ENCODE measurements at regions not wholly inside any gene's neighbourhood (a gene's known extent, or its start where the extent isn't known, plus 50 kb on each side); places are given as distances from the start of the nearest gene placed in this dataset.

DNA sequence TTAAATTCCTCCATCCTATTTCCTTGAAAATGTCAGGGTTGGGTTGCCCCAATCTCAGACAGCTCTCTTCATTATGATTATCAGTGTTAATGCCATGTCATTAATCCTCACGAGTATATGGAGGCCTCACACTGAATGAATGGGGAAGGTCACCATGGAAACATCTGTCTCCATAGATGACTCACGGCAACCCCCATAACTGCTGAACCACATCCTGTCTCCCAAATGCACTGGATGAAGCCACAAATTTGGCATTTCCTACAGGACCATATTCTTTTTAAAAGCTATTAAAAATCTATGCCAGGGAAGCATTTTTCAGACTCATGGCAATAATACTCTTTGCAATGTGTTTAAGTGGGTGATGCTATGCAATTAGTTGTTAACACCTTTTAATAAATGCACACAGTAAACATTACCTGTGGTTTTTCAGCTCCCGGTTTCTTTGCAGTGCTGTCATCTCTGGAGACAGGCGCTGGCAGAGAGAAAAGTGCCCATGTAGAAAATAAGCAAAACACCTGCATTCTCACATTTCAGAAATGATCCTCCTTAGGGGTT is 80.1 kb upstream of the PTPRK start:
- no peak for DNase-seq

DNA sequence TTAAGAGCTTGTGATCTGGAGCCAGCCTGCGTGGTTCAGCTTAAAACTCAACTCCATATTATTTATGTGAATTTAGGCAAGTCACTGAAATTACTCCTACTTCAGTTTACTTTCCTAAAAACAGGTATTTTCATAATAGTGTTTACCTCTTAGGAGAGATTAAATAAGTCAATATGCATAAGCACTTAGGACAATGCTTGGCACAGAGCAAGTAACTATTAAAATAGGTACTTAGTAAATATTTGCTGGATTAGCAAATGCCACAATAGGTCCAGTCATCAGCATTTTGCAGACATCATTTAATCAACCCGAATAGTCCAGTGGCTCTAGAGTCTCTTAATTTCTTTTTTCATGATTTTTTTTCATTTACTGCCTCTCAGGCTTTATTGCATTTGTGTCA is 78.6 kb upstream of the PTPRK start:
- Mint-ChIP-seq H3K4me3 (ENCODE audit: unreplicated experiment) (no peak overlapping the region), H3K36me3 (ENCODE audit: unreplicated experiment) (no peaks in the 10 kb centered on the region), H3K9me3 (ENCODE audit: unreplicated experiment) (no peaks in the 10 kb centered on the region), H3K27ac (ENCODE audit: unreplicated experiment) (no peak overlapping the region), H3K27me3 (ENCODE audit: unreplicated experiment) (peaks cover 2% of the 10 kb centered on the region), H3K4me1 (ENCODE audit: low read depth, unreplicated experiment) (peaks cover 11% of the 10 kb centered on the region)
- TF ChIP-seq, protein P1, sequence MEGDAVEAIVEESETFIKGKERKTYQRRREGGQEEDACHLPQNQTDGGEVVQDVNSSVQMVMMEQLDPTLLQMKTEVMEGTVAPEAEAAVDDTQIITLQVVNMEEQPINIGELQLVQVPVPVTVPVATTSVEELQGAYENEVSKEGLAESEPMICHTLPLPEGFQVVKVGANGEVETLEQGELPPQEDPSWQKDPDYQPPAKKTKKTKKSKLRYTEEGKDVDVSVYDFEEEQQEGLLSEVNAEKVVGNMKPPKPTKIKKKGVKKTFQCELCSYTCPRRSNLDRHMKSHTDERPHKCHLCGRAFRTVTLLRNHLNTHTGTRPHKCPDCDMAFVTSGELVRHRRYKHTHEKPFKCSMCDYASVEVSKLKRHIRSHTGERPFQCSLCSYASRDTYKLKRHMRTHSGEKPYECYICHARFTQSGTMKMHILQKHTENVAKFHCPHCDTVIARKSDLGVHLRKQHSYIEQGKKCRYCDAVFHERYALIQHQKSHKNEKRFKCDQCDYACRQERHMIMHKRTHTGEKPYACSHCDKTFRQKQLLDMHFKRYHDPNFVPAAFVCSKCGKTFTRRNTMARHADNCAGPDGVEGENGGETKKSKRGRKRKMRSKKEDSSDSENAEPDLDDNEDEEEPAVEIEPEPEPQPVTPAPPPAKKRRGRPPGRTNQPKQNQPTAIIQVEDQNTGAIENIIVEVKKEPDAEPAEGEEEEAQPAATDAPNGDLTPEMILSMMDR (IDR thresholded peaks at IDR 0.05; ENCODE audit: partially characterized antibody, unreplicated experiment): no peak
- no peak for DNase-seq

More for the DNA sequence above, 80.1 kb upstream of the PTPRK start:
- TF ChIP-seq, protein P1 (IDR thresholded peaks at IDR 0.05; ENCODE audit: partially characterized antibody, unreplicated experiment): no peak
- H3K27ac Mint-ChIP-seq (ENCODE audit: unreplicated experiment): peak overlapping the region; percentile 7
- no peaks in the 10 kb centered on the region for H3K9me3 Mint-ChIP-seq (ENCODE audit: unreplicated experiment)
- H3K4me3 Mint-ChIP-seq (ENCODE audit: unreplicated experiment): peak overlapping the region; percentile 8
- H3K27me3 Mint-ChIP-seq (ENCODE audit: unreplicated experiment): peaks cover 2% of the 10 kb centered on the region
- H3K4me1 Mint-ChIP-seq (ENCODE audit: low read depth, unreplicated experiment): peaks cover 11% of the 10 kb centered on the region
- H3K36me3 Mint-ChIP-seq (ENCODE audit: unreplicated experiment): no peaks in the 10 kb centered on the region

DNA sequence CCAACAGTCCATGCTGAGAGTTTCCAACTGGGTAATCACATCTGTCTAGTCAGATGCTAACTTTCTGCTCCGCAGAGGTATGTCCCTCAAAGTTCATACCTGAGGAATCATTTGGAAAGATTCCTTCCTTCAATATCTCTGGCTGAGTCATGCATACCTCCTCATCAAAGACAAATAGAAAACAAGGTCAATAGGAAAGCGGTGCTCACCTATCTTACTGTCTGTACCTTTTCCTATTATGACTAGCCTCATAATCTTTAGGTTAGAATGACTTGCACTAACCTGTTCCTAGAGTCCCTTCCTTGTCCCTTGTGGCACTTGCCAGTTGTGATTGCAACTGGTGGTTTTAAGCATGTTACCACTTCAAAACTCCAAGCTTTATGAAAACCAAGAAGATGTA is 78.2 kb upstream of the PTPRK start:
- Mint-ChIP-seq H3K27ac (ENCODE audit: unreplicated experiment) (no peak overlapping the region), H3K36me3 (ENCODE audit: unreplicated experiment) (no peaks in the 10 kb centered on the region), H3K4me3 (ENCODE audit: unreplicated experiment) (no peak overlapping the region)

DNA sequence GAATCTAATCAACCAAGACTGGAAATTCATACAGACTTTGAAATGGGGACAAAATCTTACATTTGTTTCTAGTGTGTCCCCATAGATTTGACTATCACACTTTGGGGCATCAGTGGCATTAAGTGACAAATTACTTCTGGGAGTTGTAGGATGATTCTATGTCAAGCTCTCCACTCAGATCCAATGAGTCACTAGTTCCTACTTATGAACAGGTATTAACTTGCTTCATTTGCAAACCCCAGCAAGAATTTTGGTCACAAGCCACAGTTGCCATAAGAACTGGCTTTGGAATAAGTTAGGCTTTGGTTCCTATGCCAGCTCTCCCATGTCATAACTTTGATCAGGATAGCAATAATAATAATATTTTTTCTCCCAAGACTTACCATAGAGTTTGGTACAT is 77.6 kb upstream of the PTPRK start:
- Mint-ChIP-seq H3K27me3 (ENCODE audit: unreplicated experiment) (peaks cover 2% of the 10 kb centered on the region), H3K4me3 (ENCODE audit: unreplicated experiment) (no peak overlapping the region), H3K9me3 (ENCODE audit: unreplicated experiment) (no peaks in the 10 kb centered on the region), H3K36me3 (ENCODE audit: unreplicated experiment) (no peaks in the 10 kb centered on the region), H3K27ac (ENCODE audit: unreplicated experiment) (no peak overlapping the region), H3K4me1 (ENCODE audit: low read depth, unreplicated experiment) (peaks cover 11% of the 10 kb centered on the region)
- TF ChIP-seq, protein P1 (IDR thresholded peaks at IDR 0.05; ENCODE audit: partially characterized antibody, unreplicated experiment): no peak
- DNase-seq: no peak

More for the DNA sequence above, 78.2 kb upstream of the PTPRK start:
- DNase-seq: no peak
- Mint-ChIP-seq H3K4me1 (ENCODE audit: low read depth, unreplicated experiment) (peaks cover 11% of the 10 kb centered on the region), H3K9me3 (ENCODE audit: unreplicated experiment) (no peaks in the 10 kb centered on the region), H3K27me3 (ENCODE audit: unreplicated experiment) (peaks cover 2% of the 10 kb centered on the region)
- TF ChIP-seq, protein P1 (IDR thresholded peaks at IDR 0.05; ENCODE audit: partially characterized antibody, unreplicated experiment): no peak

DNA sequence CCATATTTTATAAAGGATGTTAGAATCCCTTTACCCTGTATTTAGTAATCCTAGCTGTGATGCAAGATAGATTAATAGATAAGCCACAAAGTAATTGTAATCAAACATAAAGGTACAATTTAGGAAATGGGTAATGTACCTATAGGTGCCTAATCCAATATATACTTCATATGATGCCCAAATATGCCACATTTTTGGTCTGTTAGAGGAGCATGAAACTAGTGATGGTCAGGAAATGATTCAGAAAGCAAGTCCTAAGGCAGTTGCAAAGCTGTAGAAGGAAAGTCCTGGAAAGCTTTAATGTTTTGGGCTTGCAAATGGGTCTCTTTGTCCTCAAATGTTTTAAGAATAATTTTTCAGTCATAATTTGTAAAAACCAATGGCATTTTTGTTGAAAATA is 76.6 kb upstream of the PTPRK start:
- Mint-ChIP-seq H3K9me3 (ENCODE audit: unreplicated experiment) (no peaks in the 10 kb centered on the region), H3K4me3 (ENCODE audit: unreplicated experiment) (no peak overlapping the region), H3K4me1 (ENCODE audit: low read depth, unreplicated experiment) (peaks cover 11% of the 10 kb centered on the region), H3K27me3 (ENCODE audit: unreplicated experiment) (peaks cover 2% of the 10 kb centered on the region), H3K36me3 (ENCODE audit: unreplicated experiment) (no peaks in the 10 kb centered on the region), H3K27ac (ENCODE audit: unreplicated experiment) (no peak overlapping the region)
- TF ChIP-seq, protein P1 (IDR thresholded peaks at IDR 0.05; ENCODE audit: partially characterized antibody, unreplicated experiment): no peak
- no peak for DNase-seq

Data from glutamatergic neuron (in vitro differentiated cells).